ENCODE measurements at regions not wholly inside any gene's neighbourhood (a gene's known extent, or its start where the extent isn't known, plus 50 kb on each side); places are given as distances from the start of the nearest gene placed in this dataset.

DNA sequence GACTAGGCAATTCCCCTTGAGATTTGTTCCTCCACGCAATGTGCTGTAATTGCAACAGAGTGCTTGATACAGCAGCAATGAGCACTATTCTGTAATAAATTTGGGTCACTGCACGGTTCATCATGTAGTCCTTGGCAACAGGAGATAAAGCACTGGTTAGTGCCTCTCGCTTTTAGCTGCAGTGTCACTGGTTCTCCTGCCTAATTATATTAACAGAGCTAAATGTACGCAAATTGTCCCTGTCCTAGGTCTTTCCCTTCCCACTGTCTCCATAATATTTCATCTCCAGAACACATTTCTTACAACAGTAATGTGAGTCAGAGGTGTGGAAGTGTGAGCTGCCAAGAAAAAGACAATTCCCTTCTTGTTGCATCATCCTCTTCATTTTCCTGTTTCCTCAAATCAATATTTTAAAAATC, 553.1 kb downstream of the ZNF608 start:
- TF ChIP-seq, protein P1, sequence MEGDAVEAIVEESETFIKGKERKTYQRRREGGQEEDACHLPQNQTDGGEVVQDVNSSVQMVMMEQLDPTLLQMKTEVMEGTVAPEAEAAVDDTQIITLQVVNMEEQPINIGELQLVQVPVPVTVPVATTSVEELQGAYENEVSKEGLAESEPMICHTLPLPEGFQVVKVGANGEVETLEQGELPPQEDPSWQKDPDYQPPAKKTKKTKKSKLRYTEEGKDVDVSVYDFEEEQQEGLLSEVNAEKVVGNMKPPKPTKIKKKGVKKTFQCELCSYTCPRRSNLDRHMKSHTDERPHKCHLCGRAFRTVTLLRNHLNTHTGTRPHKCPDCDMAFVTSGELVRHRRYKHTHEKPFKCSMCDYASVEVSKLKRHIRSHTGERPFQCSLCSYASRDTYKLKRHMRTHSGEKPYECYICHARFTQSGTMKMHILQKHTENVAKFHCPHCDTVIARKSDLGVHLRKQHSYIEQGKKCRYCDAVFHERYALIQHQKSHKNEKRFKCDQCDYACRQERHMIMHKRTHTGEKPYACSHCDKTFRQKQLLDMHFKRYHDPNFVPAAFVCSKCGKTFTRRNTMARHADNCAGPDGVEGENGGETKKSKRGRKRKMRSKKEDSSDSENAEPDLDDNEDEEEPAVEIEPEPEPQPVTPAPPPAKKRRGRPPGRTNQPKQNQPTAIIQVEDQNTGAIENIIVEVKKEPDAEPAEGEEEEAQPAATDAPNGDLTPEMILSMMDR (IDR thresholded peaks at IDR 0.05), result no peak
- TF ChIP-seq POLR2AphosphoS5 (IDR thresholded peaks at IDR 0.05) (no peak), EP300 (IDR thresholded peaks at IDR 0.05) (no peak), POLR2A (IDR thresholded peaks at IDR 0.05) (no peak)
